Nephron progenitor cell (in vitro differentiated cells): ENCODE measurements at regions not wholly inside any gene's neighbourhood (a gene's known extent, or its start where the extent isn't known, plus 50 kb on each side); places are given as distances from the start of the nearest gene placed in this dataset.
"Not testable (repeated sequence)": the region's sequence is repeated elsewhere in the genome, so short reads cannot be mapped to it uniquely, and the experiment has no call there.

ENCODE experiments used
- DNase-seq: peaks from one replicate; pipeline ENCODE4 v3.0.0; 2021
- H3K27ac Mint-ChIP-seq: 2 replicates; pipeline ENCODE4 v1.8.0; 2021; ENCODE audit warnings: mild to moderate bottlenecking, moderate library complexity, mixed read lengths
- H3K27me3 Mint-ChIP-seq: 2 replicates; pipeline ENCODE4 v1.8.0; 2021; ENCODE audit warnings: mild to moderate bottlenecking, low read depth, mixed read lengths; ENCODE audit not compliant: poor library complexity
- H3K36me3 Mint-ChIP-seq: 2 replicates; pipeline ENCODE4 v1.8.0; 2021; ENCODE audit warnings: low read depth, mixed read lengths
- H3K4me1 Mint-ChIP-seq: 2 replicates; pipeline ENCODE4 v1.8.0; 2021; ENCODE audit warnings: mixed read lengths
- H3K4me3 Mint-ChIP-seq: 2 replicates; pipeline ENCODE4 v1.8.0; 2021; ENCODE audit warnings: mild to moderate bottlenecking, moderate library complexity, mixed read lengths
- H3K9me3 Mint-ChIP-seq: 2 replicates; pipeline ENCODE4 v1.8.0; 2021; ENCODE audit warnings: mild to moderate bottlenecking, moderate library complexity, mixed read lengths
- TF ChIP-seq, protein P1 (sequence below): fragments of 200-600 bp; sonication (generic); IDR thresholded peaks from 2 replicates; pipeline ENCODE4 v1.5.0; 2021; ENCODE audit warnings: antibody characterized with exemption

DNA sequence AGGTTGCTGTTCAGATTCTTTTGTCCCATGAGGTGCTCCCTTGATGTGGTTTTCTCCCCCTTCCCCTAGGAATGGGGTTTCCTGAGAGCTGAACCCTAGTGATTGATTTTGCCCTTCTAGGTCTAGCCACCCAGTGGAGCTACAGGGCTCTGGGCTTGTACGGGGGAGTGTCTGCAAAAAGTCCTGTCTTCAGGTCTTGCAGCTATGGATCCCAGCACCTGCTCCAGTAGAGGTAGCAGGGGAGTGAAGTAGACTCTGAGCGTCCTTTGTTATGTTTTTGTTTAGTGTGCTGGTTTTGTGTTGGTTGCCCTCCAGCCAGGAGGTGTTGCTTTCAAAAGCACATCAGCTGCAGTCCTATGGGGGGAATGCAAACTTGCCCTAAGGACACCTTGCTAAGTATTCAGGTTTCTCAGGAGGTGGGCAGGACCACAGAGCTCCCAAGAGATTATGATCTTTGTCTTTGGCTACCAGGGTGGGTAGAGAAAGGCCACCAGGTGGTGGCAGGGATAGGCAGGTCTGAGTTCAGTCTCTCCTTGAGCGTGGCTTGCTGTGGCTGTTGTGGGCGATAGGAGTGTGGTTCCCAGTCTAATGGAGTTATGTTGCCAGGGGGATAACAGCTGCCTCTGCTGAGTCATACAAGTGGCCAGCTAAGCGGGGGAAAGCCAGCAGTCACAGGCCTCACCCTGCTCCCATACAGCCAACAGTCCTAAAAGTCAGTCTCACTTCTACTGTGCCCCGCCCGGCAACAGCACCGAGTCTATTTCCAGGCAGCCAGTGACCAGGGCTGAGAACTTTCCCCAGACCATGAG lies 92.4 kb upstream of the JCAD start:
- Mint-ChIP-seq H3K4me3 (no peak overlapping the region), H3K36me3 (no peaks in the 10 kb centered on the region), H3K4me1 (peaks cover 10% of the 10 kb centered on the region), H3K9me3 (peaks cover 41% of the 10 kb centered on the region), H3K27me3 (peaks cover 3% of the 10 kb centered on the region), H3K27ac (no peak overlapping the region)
- TF ChIP-seq, protein P1, sequence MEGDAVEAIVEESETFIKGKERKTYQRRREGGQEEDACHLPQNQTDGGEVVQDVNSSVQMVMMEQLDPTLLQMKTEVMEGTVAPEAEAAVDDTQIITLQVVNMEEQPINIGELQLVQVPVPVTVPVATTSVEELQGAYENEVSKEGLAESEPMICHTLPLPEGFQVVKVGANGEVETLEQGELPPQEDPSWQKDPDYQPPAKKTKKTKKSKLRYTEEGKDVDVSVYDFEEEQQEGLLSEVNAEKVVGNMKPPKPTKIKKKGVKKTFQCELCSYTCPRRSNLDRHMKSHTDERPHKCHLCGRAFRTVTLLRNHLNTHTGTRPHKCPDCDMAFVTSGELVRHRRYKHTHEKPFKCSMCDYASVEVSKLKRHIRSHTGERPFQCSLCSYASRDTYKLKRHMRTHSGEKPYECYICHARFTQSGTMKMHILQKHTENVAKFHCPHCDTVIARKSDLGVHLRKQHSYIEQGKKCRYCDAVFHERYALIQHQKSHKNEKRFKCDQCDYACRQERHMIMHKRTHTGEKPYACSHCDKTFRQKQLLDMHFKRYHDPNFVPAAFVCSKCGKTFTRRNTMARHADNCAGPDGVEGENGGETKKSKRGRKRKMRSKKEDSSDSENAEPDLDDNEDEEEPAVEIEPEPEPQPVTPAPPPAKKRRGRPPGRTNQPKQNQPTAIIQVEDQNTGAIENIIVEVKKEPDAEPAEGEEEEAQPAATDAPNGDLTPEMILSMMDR, result no peak
- no peak for DNase-seq

DNA sequence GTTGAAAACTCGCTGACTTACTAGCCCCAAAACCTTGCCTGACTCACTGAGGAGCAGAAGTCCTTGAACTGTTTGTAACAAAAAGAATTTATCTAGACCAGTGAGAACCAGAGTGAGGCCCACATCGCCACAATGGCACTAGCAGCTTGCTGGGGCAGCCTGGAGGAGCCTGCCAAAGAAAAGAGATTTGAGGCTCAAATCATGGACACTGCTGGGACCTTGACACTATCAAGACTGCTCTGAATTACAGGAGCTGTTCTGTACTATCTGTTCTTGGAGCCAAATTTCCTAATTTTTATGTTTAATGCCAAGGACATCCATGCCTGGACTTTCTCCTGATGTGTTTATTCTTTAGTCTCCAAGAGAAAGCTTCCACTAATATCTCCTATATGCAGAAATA lies 82.0 kb upstream of the JCAD start:
- H3K4me3 Mint-ChIP-seq, result no peak overlapping the region

DNA sequence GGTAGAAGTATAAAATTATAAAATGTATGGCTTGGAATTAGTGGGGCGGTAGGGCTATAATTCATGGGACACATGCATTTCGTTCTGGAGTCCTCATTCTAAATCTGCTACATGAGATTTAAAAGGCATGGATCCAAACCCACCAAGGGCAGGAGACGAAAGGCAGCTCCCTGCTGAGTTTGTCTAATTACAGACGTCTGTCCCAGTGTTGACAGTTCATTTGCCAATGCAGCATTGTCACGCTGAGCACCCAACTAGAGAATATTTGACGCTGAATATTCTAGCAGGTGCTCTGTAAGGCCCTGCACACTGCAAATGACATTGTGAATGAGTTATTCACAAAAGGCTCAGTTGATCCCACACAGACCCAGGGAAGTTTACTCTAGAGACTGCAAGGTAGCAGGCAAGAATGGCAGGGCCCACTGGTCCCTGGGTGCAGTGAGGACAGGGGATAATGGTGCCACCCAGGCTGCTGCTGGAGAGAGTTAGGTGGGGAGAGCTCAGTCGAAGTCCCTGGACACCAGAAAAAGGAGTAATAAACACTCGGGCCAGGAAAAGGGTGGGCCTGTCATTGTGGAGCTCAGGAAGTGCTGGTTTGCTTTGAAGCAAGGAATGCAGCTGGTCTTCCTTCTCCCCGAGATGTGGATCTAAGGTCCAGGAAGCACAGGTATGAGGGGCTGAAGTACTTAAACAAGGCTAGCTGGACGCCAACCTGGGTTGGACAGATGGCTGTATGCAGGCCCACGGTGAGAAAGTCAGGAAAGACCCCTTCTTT lies 75.0 kb upstream of the JCAD start:
- Mint-ChIP-seq H3K27ac (no peak overlapping the region), H3K9me3 (peaks cover 3% of the 10 kb centered on the region), H3K4me1 (peaks cover 11% of the 10 kb centered on the region), H3K27me3 (peaks cover 4% of the 10 kb centered on the region), H3K36me3 (no peaks in the 10 kb centered on the region), H3K4me3 (no peak overlapping the region)
- no peak for DNase-seq
- TF ChIP-seq, protein P1, result no peak

More for the DNA sequence above, 82.0 kb upstream of the JCAD start:
- Mint-ChIP-seq H3K9me3 (peaks cover 20% of the 10 kb centered on the region), H3K27me3 (peaks cover 8% of the 10 kb centered on the region), H3K4me1 (no peaks in the 10 kb centered on the region), H3K27ac (no peak overlapping the region), H3K36me3 (peaks cover 8% of the 10 kb centered on the region)
- DNase-seq, result no peak
- TF ChIP-seq, protein P1, result no peak

DNA sequence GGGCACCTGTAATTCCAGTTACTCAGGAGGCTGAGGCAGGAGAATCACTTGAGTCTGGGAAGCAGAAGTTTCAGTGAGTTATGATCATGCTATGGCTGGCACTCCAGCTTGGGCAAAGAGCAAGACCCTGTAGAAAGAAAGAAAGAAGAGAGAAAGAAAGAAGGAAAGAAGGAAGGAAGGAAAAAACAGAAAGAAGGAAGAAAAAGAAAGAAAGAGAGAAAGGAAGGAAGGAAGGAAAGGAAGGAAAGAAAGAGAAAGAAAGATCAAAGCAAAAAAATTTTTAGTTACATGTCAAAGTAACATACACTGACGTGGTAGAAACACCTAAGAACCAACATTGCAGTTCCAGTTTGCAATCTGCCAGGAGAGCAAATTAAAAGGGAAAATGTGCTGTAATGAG lies 73.8 kb upstream of the JCAD start:
- H3K4me1 Mint-ChIP-seq, result peaks cover 11% of the 10 kb centered on the region
- DNase-seq, result no peak
- peaks cover 4% of the 10 kb centered on the region for H3K27me3 Mint-ChIP-seq
- H3K36me3 Mint-ChIP-seq, result no peaks in the 10 kb centered on the region
- peak overlapping the region; percentile 84 for H3K27ac Mint-ChIP-seq
- TF ChIP-seq, protein P1, result no peak
- peaks cover 3% of the 10 kb centered on the region for H3K9me3 Mint-ChIP-seq
- H3K4me3 Mint-ChIP-seq, result no peak overlapping the region

DNA sequence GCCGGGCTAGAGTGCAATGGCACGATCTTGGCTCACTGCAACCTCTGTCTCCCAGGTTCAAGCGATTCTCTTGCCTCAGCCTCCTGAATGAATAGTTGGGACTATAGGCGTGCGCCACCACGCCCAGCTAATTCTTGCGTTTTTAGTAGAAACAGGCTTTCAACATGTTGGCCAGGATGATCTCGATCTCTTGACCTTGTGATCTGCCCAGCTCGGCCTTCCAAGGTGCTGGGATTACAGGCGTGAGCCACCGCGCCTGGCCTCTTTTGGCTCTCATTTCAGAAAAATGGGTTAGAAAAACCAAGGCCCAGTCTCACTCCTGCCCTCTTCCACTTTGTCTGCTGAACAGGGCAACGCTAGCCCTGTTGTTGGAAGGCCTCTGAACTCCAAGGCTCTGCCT lies 72.0 kb upstream of the JCAD start:
- DNase-seq, H3K4me3 Mint-ChIP-seq, H3K27me3 Mint-ChIP-seq, H3K36me3 Mint-ChIP-seq, H3K27ac Mint-ChIP-seq, H3K9me3 Mint-ChIP-seq: not testable (repeated sequence)
- peaks cover 11% of the 10 kb centered on the region for H3K4me1 Mint-ChIP-seq

DNA sequence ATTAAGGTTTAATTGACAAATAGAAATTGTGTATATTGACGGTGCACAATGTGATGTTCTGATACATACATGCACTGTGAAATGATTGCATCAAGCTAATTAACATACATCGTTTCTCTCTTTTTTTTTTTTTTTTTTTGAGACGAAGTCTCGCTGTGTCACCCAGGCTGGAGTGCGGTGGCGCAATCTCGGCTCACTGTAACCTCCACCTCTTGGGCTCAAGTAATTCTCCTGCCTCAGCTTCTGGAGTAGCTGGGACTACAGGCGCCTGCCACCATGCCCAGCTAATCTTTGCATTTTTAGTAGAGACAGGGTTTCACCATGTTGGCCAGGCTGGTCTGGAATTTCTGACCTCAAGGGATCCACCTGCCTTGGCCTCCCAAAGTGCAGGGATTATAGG lies 69.9 kb upstream of the JCAD start:
- H3K4me1 Mint-ChIP-seq, H3K27ac Mint-ChIP-seq, H3K9me3 Mint-ChIP-seq, H3K27me3 Mint-ChIP-seq, H3K4me3 Mint-ChIP-seq, H3K36me3 Mint-ChIP-seq, DNase-seq: not testable (repeated sequence)
